PC-3 (cell line): ENCODE measurements at regions not wholly inside any gene's neighbourhood (a gene's known extent, or its start where the extent isn't known, plus 50 kb on each side); places are given as distances from the start of the nearest gene placed in this dataset.

Experiments used
- CTCF ChIP-seq: fragments of 300-600 bp; sonication (generic); conservative IDR thresholded peaks from 2 replicates; pipeline ENCODE4 v1.5.1; 2017; ENCODE audit warnings: antibody characterized with exemption, low read depth, mild to moderate bottlenecking, low read length
- EZH2 ChIP-seq: fragments of 300-600 bp; sonication (generic); IDR thresholded peaks from one replicate; pipeline ENCODE4 v1.6.1; 2017; ENCODE audit warnings: antibody characterized with exemption, mild to moderate bottlenecking, low read length; ENCODE audit not compliant: unreplicated experiment

GRCh38 chr10:126838316-126838715 lies 66.9 kb upstream of the DOCK1 start:
- TF ChIP-seq CTCF (no peak), EZH2 (no peak)
